Osteoblast (primary cell): ENCODE measurements at regions not wholly inside any gene's neighbourhood (a gene's known extent, or its start where the extent isn't known, plus 50 kb on each side); places are given as distances from the start of the nearest gene placed in this dataset.

Experiments used
- DNase-seq: peaks from one replicate; pipeline ENCODE4 v3.0.0; 2011; ENCODE audit warnings: low spot score, mixed read lengths; ENCODE audit not compliant: insufficient read length; ENCODE audit errors: missing footprints
- H2AFZ ChIP-seq: 2 replicates; pipeline ENCODE4 v1.6.0; 2011; ENCODE audit warnings: mild to moderate bottlenecking, low read length
- H3K27ac ChIP-seq: 2 replicates; pipeline ENCODE4 v1.5.1; 2011; ENCODE audit warnings: mild to moderate bottlenecking, low read depth, low read length, moderate library complexity
- H3K27me3 ChIP-seq: 2 replicates; pipeline ENCODE4 v1.6.0; 2012; ENCODE audit warnings: mild to moderate bottlenecking, control low read depth, inconsistent platforms, low read length, moderate library complexity; ENCODE audit not compliant: insufficient read depth
- H3K36me3 ChIP-seq: 2 replicates; pipeline ENCODE4 v1.5.1; 2011; ENCODE audit warnings: mild to moderate bottlenecking, low read length, control low read depth, moderate library complexity; ENCODE audit not compliant: insufficient read depth
- H3K4me1 ChIP-seq: 2 replicates; pipeline ENCODE4 v1.5.1; 2011; ENCODE audit warnings: mild to moderate bottlenecking, low read length, control low read depth, moderate library complexity; ENCODE audit not compliant: insufficient read depth
- H3K4me2 ChIP-seq: 2 replicates; pipeline ENCODE4 v1.6.0; 2011; ENCODE audit warnings: mild to moderate bottlenecking, low read length; ENCODE audit not compliant: insufficient read depth
- H3K4me3 ChIP-seq: fragments of 200-600 bp; sonication (generic); 3 replicates; pipeline ENCODE4 v1.5.1; 2012; ENCODE audit warnings: mild to moderate bottlenecking, low read length, inconsistent platforms; ENCODE audit not compliant: insufficient read depth
- H3K79me2 ChIP-seq: 2 replicates; pipeline ENCODE4 v1.6.0; 2012; ENCODE audit warnings: mild to moderate bottlenecking, low read length, control low read depth, inconsistent platforms; ENCODE audit not compliant: insufficient read depth
- H3K9me3 ChIP-seq: 2 replicates; pipeline ENCODE4 v1.5.1; 2011; ENCODE audit warnings: low read depth, low read length, control low read depth
- H4K20me1 ChIP-seq: 2 replicates; pipeline ENCODE4 v1.6.0; 2012; ENCODE audit warnings: mild to moderate bottlenecking, low read length, control low read depth; ENCODE audit not compliant: insufficient read depth
- CTCF ChIP-seq: IDR thresholded peaks from 2 replicates; pipeline ENCODE4 v1.5.1; 2011; ENCODE audit warnings: mild to moderate bottlenecking, low read depth, low read length, moderate library complexity; ENCODE audit errors: extremely low read depth

- no peaks in the 10 kb centered on the region for H3K79me2 ChIP-seq
- no peaks in the 10 kb centered on the region for H4K20me1 ChIP-seq
- no peaks in the 10 kb centered on the region for H3K9me3 ChIP-seq
- no peak overlapping the region for H3K4me3 ChIP-seq
- no peak overlapping the region for H3K4me2 ChIP-seq
- H2AFZ ChIP-seq, result no peak overlapping the region
- no peaks in the 10 kb centered on the region for H3K27me3 ChIP-seq
- no peak for DNase-seq
- H3K4me1 ChIP-seq, result no peaks in the 10 kb centered on the region
- no peaks in the 10 kb centered on the region for H3K36me3 ChIP-seq
- H3K27ac ChIP-seq, result no peak overlapping the region
- TF ChIP-seq CTCF, result no peak
Observed at GRCh38 chr4:45640281-45640680, 483.6 kb downstream of the GABRG1 start.

GRCh38 chr4:45638641-45639040 lies 485.2 kb downstream of the GABRG1 start:
- Histone ChIP-seq H3K4me3 (no peak overlapping the region), H4K20me1 (no peaks in the 10 kb centered on the region), H3K36me3 (no peaks in the 10 kb centered on the region), H3K9me3 (no peaks in the 10 kb centered on the region), H3K4me2 (no peak overlapping the region), H3K79me2 (no peaks in the 10 kb centered on the region), H3K4me1 (no peaks in the 10 kb centered on the region), H2AFZ (no peak overlapping the region), H3K27ac (no peak overlapping the region), H3K27me3 (no peaks in the 10 kb centered on the region)
- no peak for TF ChIP-seq CTCF
- DNase-seq, result no peak

GRCh38 chr4:45636175-45636574 lies 487.7 kb downstream of the GABRG1 start:
- Histone ChIP-seq H3K4me1 (no peaks in the 10 kb centered on the region), H3K27me3 (no peaks in the 10 kb centered on the region), H3K36me3 (no peaks in the 10 kb centered on the region), H3K27ac (no peak overlapping the region), H3K79me2 (no peaks in the 10 kb centered on the region), H3K4me3 (no peak overlapping the region), H2AFZ (no peak overlapping the region), H3K4me2 (no peak overlapping the region), H4K20me1 (no peaks in the 10 kb centered on the region), H3K9me3 (no peaks in the 10 kb centered on the region)
- no peak for DNase-seq
- no peak for TF ChIP-seq CTCF

- H2AFZ ChIP-seq, result no peak overlapping the region
- peaks cover 4% of the 10 kb centered on the region for H3K9me3 ChIP-seq
- no peak for TF ChIP-seq CTCF
- H3K27ac ChIP-seq, result no peak overlapping the region
- no peaks in the 10 kb centered on the region for H3K27me3 ChIP-seq
- H3K4me2 ChIP-seq, result no peak overlapping the region
- no peak for DNase-seq
- no peaks in the 10 kb centered on the region for H3K79me2 ChIP-seq
- H4K20me1 ChIP-seq, result no peaks in the 10 kb centered on the region
- no peak overlapping the region for H3K4me3 ChIP-seq
- no peaks in the 10 kb centered on the region for H3K4me1 ChIP-seq
- no peaks in the 10 kb centered on the region for H3K36me3 ChIP-seq
Observed at GRCh38 chr4:45629717-45630116, 494.1 kb downstream of the GABRG1 start.
